NT2/D1 (cell line): ENCODE measurements at regions not wholly inside any gene's neighbourhood (a gene's known extent, or its start where the extent isn't known, plus 50 kb on each side); places are given as distances from the start of the nearest gene placed in this dataset.

Experiments used
- SUZ12 ChIP-seq: IDR thresholded peaks from 2 replicates; pipeline ENCODE4 v1.6.1; 2011; ENCODE audit not compliant: insufficient read length, insufficient read depth; ENCODE audit errors: extremely low read depth
- YY1 ChIP-seq: IDR thresholded peaks from 2 replicates; pipeline ENCODE4 v1.6.1; 2011; ENCODE audit not compliant: insufficient read length, insufficient read depth
- ZNF274 ChIP-seq: IDR thresholded peaks from 2 replicates; pipeline ENCODE4 v1.6.1; 2011; ENCODE audit warnings: mild to moderate bottlenecking, low read depth, low read length

DNA sequence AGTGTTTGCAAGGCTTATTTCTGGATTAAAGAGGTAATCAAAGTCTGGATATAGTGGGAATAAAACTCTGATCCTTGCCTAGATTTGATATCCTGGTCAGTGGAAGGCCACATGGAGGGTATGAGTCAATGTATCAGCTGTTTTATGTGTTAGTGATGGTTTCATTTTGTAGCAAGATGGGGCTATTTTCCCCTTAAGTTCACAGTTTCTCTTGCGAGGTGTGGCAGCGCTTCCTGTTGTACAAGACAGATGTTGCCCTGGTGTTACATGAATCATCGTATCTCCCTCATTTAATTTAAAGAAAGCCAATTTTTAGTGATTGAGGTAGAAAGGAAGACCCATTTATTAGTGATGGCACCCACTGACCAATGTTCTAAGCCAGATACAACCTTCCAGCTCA is 220.2 kb downstream of the DUSP10 start:
- TF ChIP-seq ZNF274 (no peak), SUZ12 (no peak), YY1 (no peak)
